Lower leg skin (tissue), 3 donors: ENCODE measurements at regions not wholly inside any gene's neighbourhood (a gene's known extent, or its start where the extent isn't known, plus 50 kb on each side); places are given as distances from the start of the nearest gene placed in this dataset.

Experiments
- POLR2A ChIP-seq, 2 donors: fragments of 450-650 bp; IDR thresholded peaks; one replicate each; pipeline ENCODE4 v1.6.1; 2016 to 2017; ENCODE audit warnings: antibody characterized with exemption in 2 of 2, mild to moderate bottlenecking in 1 of 2, moderate library complexity in 1 of 2
- TF ChIP-seq, protein P1 (sequence below), 3 donors: fragments of 450-650 bp; IDR thresholded peaks; one replicate each; pipeline ENCODE4 v1.5.1; 2016; ENCODE audit warnings: antibody characterized with exemption in 3 of 3, mild to moderate bottlenecking in 3 of 3, moderate library complexity in 2 of 3

DNA sequence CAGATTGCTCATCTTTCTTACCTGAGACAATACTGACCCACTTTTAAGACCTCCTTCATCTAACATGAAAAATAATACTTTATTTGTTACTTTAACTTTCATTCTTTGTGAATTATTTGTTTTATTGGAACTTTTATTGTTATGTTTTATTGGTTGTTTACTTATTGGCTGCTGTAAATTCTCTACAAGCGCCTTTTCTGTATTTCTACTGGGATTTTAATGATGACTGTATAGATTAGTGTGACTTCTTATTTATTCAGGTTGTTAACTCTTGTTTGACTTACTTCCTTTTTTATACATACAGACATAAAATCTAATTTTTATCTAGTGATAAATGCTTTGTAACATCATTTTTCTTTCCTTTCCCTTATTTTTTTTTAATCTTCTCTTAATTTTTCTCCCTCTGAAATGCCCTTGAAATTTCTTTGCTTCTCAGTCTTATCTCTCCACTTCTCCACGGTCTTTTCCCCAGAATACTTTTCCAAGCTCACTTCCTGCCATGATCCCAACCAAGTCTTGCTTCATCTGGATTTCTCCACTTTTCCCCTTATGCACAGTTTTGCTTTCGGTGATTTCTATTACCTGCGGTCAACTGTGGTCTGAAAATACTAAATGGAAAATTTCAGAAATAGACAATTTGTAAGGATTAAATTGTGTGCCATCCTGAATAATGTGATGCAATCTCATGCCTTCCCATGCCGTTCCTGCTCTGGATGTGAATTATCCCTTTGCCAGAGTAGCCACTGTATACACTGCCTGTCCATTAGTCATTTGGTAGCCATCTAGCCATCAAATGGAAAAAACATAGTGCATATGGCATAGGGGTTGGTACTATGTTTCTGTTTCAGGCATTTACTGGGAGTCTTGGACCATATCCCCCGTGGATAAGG is 265.9 kb downstream of the PRL start:
- no peak for TF ChIP-seq POLR2A (IDR thresholded peaks at IDR 0.05)
- TF ChIP-seq, protein P1, sequence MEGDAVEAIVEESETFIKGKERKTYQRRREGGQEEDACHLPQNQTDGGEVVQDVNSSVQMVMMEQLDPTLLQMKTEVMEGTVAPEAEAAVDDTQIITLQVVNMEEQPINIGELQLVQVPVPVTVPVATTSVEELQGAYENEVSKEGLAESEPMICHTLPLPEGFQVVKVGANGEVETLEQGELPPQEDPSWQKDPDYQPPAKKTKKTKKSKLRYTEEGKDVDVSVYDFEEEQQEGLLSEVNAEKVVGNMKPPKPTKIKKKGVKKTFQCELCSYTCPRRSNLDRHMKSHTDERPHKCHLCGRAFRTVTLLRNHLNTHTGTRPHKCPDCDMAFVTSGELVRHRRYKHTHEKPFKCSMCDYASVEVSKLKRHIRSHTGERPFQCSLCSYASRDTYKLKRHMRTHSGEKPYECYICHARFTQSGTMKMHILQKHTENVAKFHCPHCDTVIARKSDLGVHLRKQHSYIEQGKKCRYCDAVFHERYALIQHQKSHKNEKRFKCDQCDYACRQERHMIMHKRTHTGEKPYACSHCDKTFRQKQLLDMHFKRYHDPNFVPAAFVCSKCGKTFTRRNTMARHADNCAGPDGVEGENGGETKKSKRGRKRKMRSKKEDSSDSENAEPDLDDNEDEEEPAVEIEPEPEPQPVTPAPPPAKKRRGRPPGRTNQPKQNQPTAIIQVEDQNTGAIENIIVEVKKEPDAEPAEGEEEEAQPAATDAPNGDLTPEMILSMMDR (IDR thresholded peaks at IDR 0.05), result no peak
